HCT116 (cell line): ENCODE measurements at regions not wholly inside any gene's neighbourhood (a gene's known extent, or its start where the extent isn't known, plus 50 kb on each side); places are given as distances from the start of the nearest gene placed in this dataset.

ENCODE experiments used
- ATF3 ChIP-seq: IDR thresholded peaks from 2 replicates; pipeline ENCODE4 v1.6.1; 2012
- CEBPB ChIP-seq: IDR thresholded peaks from 2 replicates; pipeline ENCODE4 v1.6.1; 2012; ENCODE audit warnings: low read depth
- CTCF ChIP-seq, 3 experiments: fragments of 200-600 bp in 1 of 3; sonication (generic) in 1 of 3; IDR thresholded peaks in 2 of 3; conservative IDR thresholded peaks in 1 of 3; 2 replicates each; pipeline ENCODE4 v1.5.1; 2012 to 2017; ENCODE audit warnings: low read depth in 2 of 3, low read length in 2 of 3, antibody characterized with exemption in 1 of 3, borderline replicate concordance in 1 of 3, control low read depth in 1 of 3, mild to moderate bottlenecking in 1 of 3, mixed read lengths in 1 of 3, mixed run types in 1 of 3, moderate library complexity in 1 of 3; ENCODE audit not compliant: insufficient read depth in 1 of 3
- ELF1 ChIP-seq: IDR thresholded peaks from 2 replicates; pipeline ENCODE4 v1.6.1; 2012; ENCODE audit warnings: low read depth, borderline replicate concordance
- EZH2 ChIP-seq: fragments of 200-600 bp; sonication (generic); IDR thresholded peaks from 2 replicates; pipeline ENCODE4 v1.6.1; 2017; ENCODE audit warnings: antibody characterized with exemption, mixed run types
- EZH2phosphoT487 ChIP-seq: fragments of 200-600 bp; IDR thresholded peaks from 2 replicates; pipeline ENCODE4 v1.6.1; 2018; ENCODE audit warnings: antibody characterized with exemption, borderline replicate concordance
- POLR2A ChIP-seq: IDR thresholded peaks from 2 replicates; pipeline ENCODE4 v1.7.0; 2011; ENCODE audit warnings: borderline replicate concordance; ENCODE audit not compliant: insufficient read depth, insufficient read length; ENCODE audit errors: extremely low read depth
- POLR2AphosphoS5 ChIP-seq: IDR thresholded peaks from 2 replicates; pipeline ENCODE4 v1.6.1; 2011; ENCODE audit warnings: mild to moderate bottlenecking, low read depth, low read length, moderate library complexity
- REST ChIP-seq: IDR thresholded peaks from 2 replicates; pipeline ENCODE4 v1.6.1; 2012; ENCODE audit warnings: low read depth
- SIN3A ChIP-seq: IDR thresholded peaks from 2 replicates; pipeline ENCODE4 v1.6.1; 2012; ENCODE audit warnings: low read depth
- TCF7L2 ChIP-seq: IDR thresholded peaks from 2 replicates; pipeline ENCODE4 v1.7.0; 2011; ENCODE audit warnings: borderline replicate concordance, inconsistent platforms; ENCODE audit not compliant: insufficient read depth, insufficient read length; ENCODE audit errors: extremely low read depth
- YY1 ChIP-seq: IDR thresholded peaks from 2 replicates; pipeline ENCODE4 v1.6.1; 2011; ENCODE audit warnings: low read length, low read depth, moderate library complexity, mild to moderate bottlenecking; ENCODE audit not compliant: insufficient replicate concordance; ENCODE audit errors: extremely low read depth
- ZNF274 ChIP-seq: fragments of 200-500 bp; sonication (Bioruptor generic); IDR thresholded peaks from 2 replicates; pipeline ENCODE4 v1.6.1; 2014; ENCODE audit warnings: mild to moderate bottlenecking, low read depth, low read length, inconsistent platforms

GRCh38 chr16:55115506-55115905 lies 184.8 kb downstream of the IRX5 start:
- TF ChIP-seq ZNF274, result no peak
- TF ChIP-seq POLR2A, result no peak
- no peak for TF ChIP-seq CTCF (IDR thresholded peaks at IDR 0.05 in 2 of 3, conservative IDR thresholded peaks at IDR 0.05 in 1 of 3; ENCODE audit: borderline replicate concordance in 1 of 3, insufficient read depth in 1 of 3, low read depth in 2 of 3, low read length in 2 of 3)
- no peak for TF ChIP-seq REST
- no peak for TF ChIP-seq SIN3A
- no peak for TF ChIP-seq ELF1
- no peak for TF ChIP-seq POLR2AphosphoS5
- TF ChIP-seq CEBPB, result no peak
- TF ChIP-seq TCF7L2, result no peak
- TF ChIP-seq EZH2phosphoT487, result no peak
- no peak for TF ChIP-seq ATF3
- TF ChIP-seq EZH2, result no peak
- TF ChIP-seq YY1, result no peak
